K562 (cell line): ENCODE measurements at regions not wholly inside any gene's neighbourhood (a gene's known extent, or its start where the extent isn't known, plus 50 kb on each side); places are given as distances from the start of the nearest gene placed in this dataset.

ENCODE experiments used
- NFIC ChIP-seq: fragments of 450-650 bp; IDR thresholded peaks from 2 replicates; pipeline ENCODE4 v1.6.1; 2017; ENCODE audit warnings: mild to moderate bottlenecking, inconsistent platforms
- NR2C2 ChIP-seq, 2 experiments: fragments of 200-800 bp in 1 of 2; sonication (Bioruptor generic) in 1 of 2; sonication (generic) in 1 of 2; formaldehyde crosslinking in 1 of 2; IDR thresholded peaks; 2 replicates each; pipeline versions ENCODE4 v1.6.1 to v1.8.0; 2016 to 2022; ENCODE audit warnings: mild to moderate bottlenecking in 1 of 2, missing compliant biosample characterization in 1 of 2, missing genetic modification characterization in 1 of 2, missing genetic modification reagents in 1 of 2
- NRF1 ChIP-seq, 2 experiments: fragments of 450-650 bp; IDR thresholded peaks in 1 of 2; conservative IDR thresholded peaks in 1 of 2; 2 replicates each; pipeline ENCODE4 v1.6.1; 2014; ENCODE audit warnings: mild to moderate bottlenecking in 2 of 2
- POLR2A ChIP-seq: fragments of 450-650 bp; conservative IDR thresholded peaks from 2 replicates; pipeline ENCODE4 v1.6.1; 2016
- POLR2AphosphoS5 ChIP-seq: IDR thresholded peaks from 2 replicates; pipeline ENCODE4 v1.6.1; 2011; ENCODE audit warnings: mild to moderate bottlenecking, low read depth, low read length, moderate library complexity; ENCODE audit not compliant: control insufficient read depth, insufficient read depth
- SMAD1 ChIP-seq: fragments of 150-350 bp; IDR thresholded peaks from 2 replicates; pipeline ENCODE4 v1.6.1; 2014; ENCODE audit warnings: low read length, low read depth; ENCODE audit not compliant: partially characterized antibody
- SMC3 ChIP-seq: conservative IDR thresholded peaks from 2 replicates; pipeline ENCODE4 v1.6.1; 2011; ENCODE audit warnings: low read depth, low read length, improper control_type of control experiment; ENCODE audit not compliant: insufficient read depth
- ZNF121 ChIP-seq: sonication (generic); formaldehyde crosslinking; conservative IDR thresholded peaks from 2 replicates; pipeline ENCODE4 v1.8.0; 2022; ENCODE audit warnings: missing genetic modification reagents
- ZNF24 ChIP-seq: fragments of 450-650 bp; IDR thresholded peaks from 2 replicates; pipeline ENCODE4 v1.6.1; 2016

DNA sequence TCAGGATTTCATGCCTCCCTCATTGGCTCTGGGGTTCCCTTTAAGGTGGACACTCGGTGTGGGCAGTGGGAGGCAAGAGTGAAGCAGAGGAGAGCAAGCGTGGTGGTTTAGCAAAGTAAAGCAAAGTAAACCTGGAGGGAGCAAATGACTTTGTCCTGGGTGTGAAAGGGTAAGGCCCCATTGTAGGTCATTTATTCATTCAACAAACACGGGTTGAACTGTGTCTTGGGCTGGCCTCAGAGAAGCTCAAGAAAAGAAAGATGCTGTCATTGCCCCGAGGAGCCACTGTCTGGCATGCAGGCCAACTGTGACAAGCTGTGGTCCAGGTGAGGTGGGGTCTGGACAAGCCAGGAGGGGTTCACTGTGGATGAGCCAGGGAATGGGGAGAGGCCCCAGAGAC is 68.9 kb upstream of the DLK1 start:
- TF ChIP-seq NR2C2 (CRISPR knock-in tag; IDR thresholded peaks at IDR 0.05) (no peak), NR2C2 (tag; IDR thresholded peaks at IDR 0.05) (no peak), NRF1 (conservative IDR thresholded peaks at IDR 0.05 in 1 of 2, IDR thresholded peaks at IDR 0.05 in 1 of 2) (no peak), POLR2A (no peak), SMC3 (no peak), ZNF24 (no peak), SMAD1 (no peak), NFIC (no peak), ZNF121 (CRISPR knock-in tag) (no peak), POLR2AphosphoS5 (no peak)
